GM12892 (cell line): ENCODE measurements at regions not wholly inside any gene's neighbourhood (a gene's known extent, or its start where the extent isn't known, plus 50 kb on each side); places are given as distances from the start of the nearest gene placed in this dataset.

Source experiments
- POLR2A ChIP-seq: IDR thresholded peaks from 2 replicates; pipeline ENCODE4 v1.6.1; 2011; ENCODE audit warnings: low read depth, low read length, control low read depth
- POLR2AphosphoS5 ChIP-seq: IDR thresholded peaks from 2 replicates; pipeline ENCODE4 v1.6.1; 2011; ENCODE audit warnings: low read depth, low read length, control low read depth

GRCh38 chr9:29826421-29826820 is 2253.1 kb upstream of the C9orf72 start:
- TF ChIP-seq POLR2A (no peak), POLR2AphosphoS5 (no peak)
